A673 (cell line): ENCODE measurements at regions not wholly inside any gene's neighbourhood (a gene's known extent, or its start where the extent isn't known, plus 50 kb on each side); places are given as distances from the start of the nearest gene placed in this dataset.

ENCODE experiments used
- BruUV-seq: library from RNA; stranded (reverse); fragments of 400-500 nt; replicated peaks from 2 replicates; lab custom pipeline; 2021; lab: Mats Ljungman, UMichigan
- CTCF ChIA-PET: fragments of 300-600 bp; sonication (Branson Sonifier 250); formaldehyde crosslinking; loops from one replicate; lab custom pipeline; 2022; ENCODE audit warnings: antibody characterized with exemption; lab: Charles Lee
- POLR2A ChIA-PET: fragments of 300-600 bp; sonication (Branson Sonifier 250); formaldehyde crosslinking; loops from one replicate; lab custom pipeline; 2022; ENCODE audit warnings: antibody characterized with exemption; ENCODE audit not compliant: low non-redundant PET; lab: Charles Lee
- DNase-seq: peaks from one replicate; pipeline ENCODE4 v3.0.0-alpha.2; 2015; ENCODE audit warnings: low spot score
- H3K27ac ChIP-seq: fragments of 200-600 bp; sonication (generic); 2 replicates; pipeline ENCODE4 v1.5.1; 2016; ENCODE audit warnings: mixed run types, low read depth, mild to moderate bottlenecking, mixed read lengths, antibody characterized with exemption, low read length; ENCODE audit not compliant: poor library complexity, severe bottlenecking
- H3K27me3 ChIP-seq: fragments of 200-600 bp; sonication (generic); replicated peaks from 2 replicates; pipeline ENCODE4 v1.6.1; 2017; ENCODE audit warnings: mixed run types, low read depth, mild to moderate bottlenecking, mixed read lengths, antibody characterized with exemption, low read length; ENCODE audit not compliant: insufficient read depth, poor library complexity
- H3K36me3 ChIP-seq: fragments of 200-600 bp; sonication (generic); 2 replicates; pipeline ENCODE4 v1.6.1; 2016; ENCODE audit warnings: mixed run types, mild to moderate bottlenecking, mixed read lengths, antibody characterized with exemption, low read length; ENCODE audit not compliant: insufficient read depth, poor library complexity, severe bottlenecking
- H3K4me1 ChIP-seq: fragments of 200-600 bp; sonication (generic); 2 replicates; pipeline ENCODE4 v1.6.1; 2017; ENCODE audit warnings: mixed run types, mild to moderate bottlenecking, mixed read lengths, antibody characterized with exemption, low read length; ENCODE audit not compliant: insufficient read depth, poor library complexity, severe bottlenecking
- H3K4me3 ChIP-seq: fragments of 200-600 bp; sonication (generic); 2 replicates; pipeline ENCODE4 v1.5.1; 2016; ENCODE audit warnings: low read depth, mixed run types, mild to moderate bottlenecking, mixed read lengths, low read length; ENCODE audit not compliant: poor library complexity, severe bottlenecking
- H3K9me3 ChIP-seq: fragments of 200-600 bp; sonication (generic); 2 replicates; pipeline ENCODE4 v1.6.1; 2016; ENCODE audit warnings: mixed run types, low read depth, mild to moderate bottlenecking, mixed read lengths, antibody characterized with exemption, low read length; ENCODE audit not compliant: poor library complexity, severe bottlenecking
- EZH2 ChIP-seq: fragments of 200-600 bp; sonication (generic); IDR thresholded peaks from 2 replicates; pipeline ENCODE4 v1.6.1; 2017; ENCODE audit warnings: borderline replicate concordance, low read depth, mild to moderate bottlenecking, mixed read lengths, antibody characterized with exemption, low read length; ENCODE audit not compliant: poor library complexity, severe bottlenecking
- intact Hi-C: fragments of 100-400 bp; cut with micrococcal nuclease; formaldehyde crosslinking; loops from one replicate; pipeline ENCODE4 v1.10.0; 2022; ENCODE audit not compliant: unreplicated experiment
- TF ChIP-seq, protein P1 (sequence below): fragments of 300-800, 200-600 bp; sonication (generic); conservative IDR thresholded peaks from 2 replicates; pipeline ENCODE4 v1.5.1; 2017; ENCODE audit warnings: low read depth, mild to moderate bottlenecking, antibody characterized with exemption, low read length, moderate library complexity, mixed read lengths

GRCh38 chr16:17019366-17019765 lies 451.4 kb downstream of the XYLT1 start:
- ChIA-PET POLR2A (no interaction called here), CTCF (no interaction called here)
- no peaks in the 10 kb centered on the region for H3K36me3 ChIP-seq
- H3K27ac ChIP-seq: no peak overlapping the region
- no peak overlapping the region for H3K4me3 ChIP-seq
- TF ChIP-seq, protein P1, sequence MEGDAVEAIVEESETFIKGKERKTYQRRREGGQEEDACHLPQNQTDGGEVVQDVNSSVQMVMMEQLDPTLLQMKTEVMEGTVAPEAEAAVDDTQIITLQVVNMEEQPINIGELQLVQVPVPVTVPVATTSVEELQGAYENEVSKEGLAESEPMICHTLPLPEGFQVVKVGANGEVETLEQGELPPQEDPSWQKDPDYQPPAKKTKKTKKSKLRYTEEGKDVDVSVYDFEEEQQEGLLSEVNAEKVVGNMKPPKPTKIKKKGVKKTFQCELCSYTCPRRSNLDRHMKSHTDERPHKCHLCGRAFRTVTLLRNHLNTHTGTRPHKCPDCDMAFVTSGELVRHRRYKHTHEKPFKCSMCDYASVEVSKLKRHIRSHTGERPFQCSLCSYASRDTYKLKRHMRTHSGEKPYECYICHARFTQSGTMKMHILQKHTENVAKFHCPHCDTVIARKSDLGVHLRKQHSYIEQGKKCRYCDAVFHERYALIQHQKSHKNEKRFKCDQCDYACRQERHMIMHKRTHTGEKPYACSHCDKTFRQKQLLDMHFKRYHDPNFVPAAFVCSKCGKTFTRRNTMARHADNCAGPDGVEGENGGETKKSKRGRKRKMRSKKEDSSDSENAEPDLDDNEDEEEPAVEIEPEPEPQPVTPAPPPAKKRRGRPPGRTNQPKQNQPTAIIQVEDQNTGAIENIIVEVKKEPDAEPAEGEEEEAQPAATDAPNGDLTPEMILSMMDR: no peak
- no peak for TF ChIP-seq EZH2
- no TSS peak for BruUV-seq
- peaks cover 12% of the 10 kb centered on the region for H3K9me3 ChIP-seq
- intact Hi-C loops: no loop called here
- no peaks in the 10 kb centered on the region for H3K4me1 ChIP-seq
- H3K27me3 ChIP-seq: no peaks in the 10 kb centered on the region
- no peak for DNase-seq

DNA sequence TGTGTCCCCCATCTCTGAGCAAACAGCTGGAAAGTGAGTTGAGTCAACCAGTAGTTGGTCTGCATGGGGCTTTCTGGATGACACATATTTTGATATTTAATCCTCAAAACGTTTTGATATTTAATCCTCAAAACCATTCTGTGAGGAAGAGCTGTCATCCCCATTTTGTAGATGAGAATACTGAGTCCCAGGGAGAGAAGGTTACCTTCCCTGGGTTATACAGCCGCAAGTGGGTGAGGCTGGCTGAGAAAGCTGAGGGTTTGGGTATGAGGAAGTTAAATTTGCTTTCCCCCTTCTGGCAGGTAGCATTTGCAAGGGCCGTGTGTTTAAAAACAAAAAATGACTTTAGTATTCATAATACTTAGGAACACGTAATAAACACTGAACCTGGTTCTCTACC lies 447.2 kb downstream of the XYLT1 start:
- no TSS peak for BruUV-seq
- Histone ChIP-seq H3K27me3 (no peaks in the 10 kb centered on the region), H3K9me3 (peaks cover 6% of the 10 kb centered on the region), H3K4me1 (no peaks in the 10 kb centered on the region), H3K4me3 (no peak overlapping the region), H3K27ac (no peak overlapping the region), H3K36me3 (no peaks in the 10 kb centered on the region)
- ChIA-PET POLR2A (no interaction called here), CTCF (no interaction called here)
- no peak for TF ChIP-seq EZH2
- TF ChIP-seq, protein P1: no peak
- intact Hi-C loops: no loop called here
- no peak for DNase-seq

GRCh38 chr16:17024514-17024913 lies 446.2 kb downstream of the XYLT1 start:
- TF ChIP-seq EZH2: no peak
- TF ChIP-seq, protein P1: no peak
- intact Hi-C loops: no loop called here
- DNase-seq: no peak
- ChIA-PET POLR2A (no interaction called here), CTCF (no interaction called here)
- H3K27me3 ChIP-seq: no peaks in the 10 kb centered on the region
- BruUV-seq: no TSS peak
- H3K4me1 ChIP-seq: no peaks in the 10 kb centered on the region
- H3K9me3 ChIP-seq: peaks cover 6% of the 10 kb centered on the region
- H3K4me3 ChIP-seq: no peak overlapping the region
- H3K36me3 ChIP-seq: no peaks in the 10 kb centered on the region
- no peak overlapping the region for H3K27ac ChIP-seq
